MM.1S (cell line): ENCODE measurements at regions not wholly inside any gene's neighbourhood (a gene's known extent, or its start where the extent isn't known, plus 50 kb on each side); places are given as distances from the start of the nearest gene placed in this dataset.

Source experiments
- DNase-seq: peaks from one replicate; pipeline ENCODE4 v3.0.0-alpha.2; 2015
- H2AFZ ChIP-seq: fragments of 300-600 bp; sonication (generic); 2 replicates; pipeline ENCODE4 v1.6.0; 2016; ENCODE audit warnings: antibody characterized with exemption, low read length
- H3F3A ChIP-seq: fragments of 300-600 bp; sonication (generic); 2 replicates; pipeline ENCODE4 v1.6.1; 2016; ENCODE audit warnings: mild to moderate bottlenecking, antibody characterized with exemption, low read length, moderate library complexity, mixed read lengths; ENCODE audit not compliant: insufficient read depth
- H3K27ac ChIP-seq: fragments of 300-600 bp; sonication (generic); 2 replicates; pipeline ENCODE4 v1.5.1; 2016; ENCODE audit warnings: mild to moderate bottlenecking, low read length
- H3K27me3 ChIP-seq: fragments of 300-600 bp; sonication (generic); replicated peaks from 2 replicates; pipeline ENCODE4 v1.6.0; 2016; ENCODE audit warnings: low read length; ENCODE audit not compliant: insufficient read depth
- H3K36me3 ChIP-seq: fragments of 300-600 bp; sonication (generic); replicated peaks from 2 replicates; pipeline ENCODE4 v1.6.1; 2016; ENCODE audit warnings: mild to moderate bottlenecking, low read length, mixed read lengths; ENCODE audit not compliant: insufficient read depth
- H3K4me1 ChIP-seq: fragments of 300-600 bp; sonication (generic); 2 replicates; pipeline ENCODE4 v1.6.1; 2016; ENCODE audit warnings: low read length, mixed read lengths
- H3K4me2 ChIP-seq: fragments of 300-600 bp; sonication (generic); 2 replicates; pipeline ENCODE4 v1.6.0; 2016; ENCODE audit warnings: low read depth, low read length
- H3K4me3 ChIP-seq: fragments of 300-600 bp; sonication (generic); 2 replicates; pipeline ENCODE4 v1.5.1; 2016; ENCODE audit warnings: low read length, mixed read lengths
- H3K79me2 ChIP-seq: fragments of 300-600 bp; sonication (generic); 2 replicates; pipeline ENCODE4 v1.6.1; 2016; ENCODE audit warnings: mixed run types, low read length, mixed read lengths
- H3K9ac ChIP-seq: fragments of 300-600 bp; sonication (generic); 2 replicates; pipeline ENCODE4 v1.6.1; 2016; ENCODE audit warnings: low read length, mixed read lengths
- H3K9me2 ChIP-seq: fragments of 300-600 bp; sonication (generic); replicated peaks from 2 replicates; pipeline ENCODE4 v1.6.1; 2016; ENCODE audit warnings: mild to moderate bottlenecking, low read length, mixed read lengths; ENCODE audit not compliant: insufficient read depth
- H3K9me3 ChIP-seq: fragments of 300-600 bp; sonication (generic); replicated peaks from 2 replicates; pipeline ENCODE4 v1.6.1; 2016; ENCODE audit warnings: mild to moderate bottlenecking, low read length, mixed read lengths; ENCODE audit not compliant: insufficient read depth
- H4K20me1 ChIP-seq: fragments of 300-600 bp; sonication (generic); 2 replicates; pipeline ENCODE4 v1.6.1; 2016; ENCODE audit warnings: mild to moderate bottlenecking, low read length, moderate library complexity, mixed read lengths; ENCODE audit not compliant: insufficient read depth
- CTCF ChIP-seq: fragments of 300-600 bp; sonication (generic); IDR thresholded peaks from 2 replicates; pipeline ENCODE4 v1.5.1; 2016; ENCODE audit warnings: antibody characterized with exemption, low read length, mixed read lengths
- EZH2 ChIP-seq: fragments of 300-600 bp; sonication (generic); optimal IDR thresholded peaks from 2 replicates; pipeline ENCODE3; 2017; ENCODE audit warnings: low read depth, mild to moderate bottlenecking, antibody characterized with exemption, low read length, mixed read lengths
- EZH2phosphoT487 ChIP-seq: fragments of 300-600 bp; sonication (generic); IDR thresholded peaks from 2 replicates; pipeline ENCODE4 v1.6.1; 2018; ENCODE audit warnings: antibody characterized with exemption, low read length

GRCh38 chr15:93203036-93203435 lies 114.0 kb upstream of the RGMA start:
- Histone ChIP-seq H2AFZ (no peak overlapping the region), H3K9me2 (no peaks in the 10 kb centered on the region), H3K36me3 (no peaks in the 10 kb centered on the region), H3K79me2 (no peaks in the 10 kb centered on the region), H3K9me3 (no peaks in the 10 kb centered on the region), H3K9ac (no peak overlapping the region), H3K27me3 (no peaks in the 10 kb centered on the region), H3K4me3 (no peak overlapping the region), H3F3A (no peaks in the 10 kb centered on the region), H3K27ac (no peak overlapping the region), H3K4me2 (no peak overlapping the region), H3K4me1 (no peaks in the 10 kb centered on the region), H4K20me1 (no peaks in the 10 kb centered on the region)
- no peak for DNase-seq
- TF ChIP-seq EZH2phosphoT487 (no peak), CTCF (no peak), EZH2 (no peak)

GRCh38 chr15:93202405-93202804 lies 113.4 kb upstream of the RGMA start:
- no peaks in the 10 kb centered on the region for H3K4me1 ChIP-seq
- no peak overlapping the region for H3K9ac ChIP-seq
- no peaks in the 10 kb centered on the region for H3K9me3 ChIP-seq
- H3K4me2 ChIP-seq = no peak overlapping the region
- no peaks in the 10 kb centered on the region for H3K27me3 ChIP-seq
- no peak for DNase-seq
- H3F3A ChIP-seq = no peaks in the 10 kb centered on the region
- H3K79me2 ChIP-seq = no peaks in the 10 kb centered on the region
- H3K4me3 ChIP-seq = no peak overlapping the region
- no peak overlapping the region for H2AFZ ChIP-seq
- H4K20me1 ChIP-seq = no peaks in the 10 kb centered on the region
- H3K9me2 ChIP-seq = no peaks in the 10 kb centered on the region
- H3K27ac ChIP-seq = no peak overlapping the region
- no peak for TF ChIP-seq EZH2phosphoT487
- TF ChIP-seq CTCF = no peak
- TF ChIP-seq EZH2 = no peak
- no peaks in the 10 kb centered on the region for H3K36me3 ChIP-seq

GRCh38 chr15:93201940-93202339 lies 112.9 kb upstream of the RGMA start:
- DNase-seq = no peak
- Histone ChIP-seq H3K4me3 (no peak overlapping the region), H3K4me1 (no peaks in the 10 kb centered on the region), H3K9ac (no peak overlapping the region), H3K4me2 (no peak overlapping the region), H3F3A (no peaks in the 10 kb centered on the region), H3K9me2 (no peaks in the 10 kb centered on the region), H3K79me2 (no peaks in the 10 kb centered on the region), H4K20me1 (no peaks in the 10 kb centered on the region), H3K36me3 (no peaks in the 10 kb centered on the region), H3K9me3 (no peaks in the 10 kb centered on the region), H2AFZ (no peak overlapping the region), H3K27me3 (no peaks in the 10 kb centered on the region), H3K27ac (no peak overlapping the region)
- TF ChIP-seq CTCF (no peak), EZH2phosphoT487 (no peak), EZH2 (no peak)

GRCh38 chr15:93200837-93201226 lies 111.8 kb upstream of the RGMA start:
- no peak for DNase-seq
- Histone ChIP-seq H3K9me3 (no peaks in the 10 kb centered on the region), H3K36me3 (no peaks in the 10 kb centered on the region), H3K27ac (no peak overlapping the region), H3K4me2 (no peak overlapping the region), H3K27me3 (no peaks in the 10 kb centered on the region), H3K4me1 (no peaks in the 10 kb centered on the region), H3K9ac (no peak overlapping the region), H3K79me2 (no peaks in the 10 kb centered on the region), H2AFZ (no peak overlapping the region), H3F3A (no peaks in the 10 kb centered on the region), H3K4me3 (no peak overlapping the region), H4K20me1 (no peaks in the 10 kb centered on the region), H3K9me2 (no peaks in the 10 kb centered on the region)
- TF ChIP-seq CTCF (no peak), EZH2 (no peak), EZH2phosphoT487 (no peak)
